ENCODE measurements at regions not wholly inside any gene's neighbourhood (a gene's known extent, or its start where the extent isn't known, plus 50 kb on each side); places are given as distances from the start of the nearest gene placed in this dataset.

DNA sequence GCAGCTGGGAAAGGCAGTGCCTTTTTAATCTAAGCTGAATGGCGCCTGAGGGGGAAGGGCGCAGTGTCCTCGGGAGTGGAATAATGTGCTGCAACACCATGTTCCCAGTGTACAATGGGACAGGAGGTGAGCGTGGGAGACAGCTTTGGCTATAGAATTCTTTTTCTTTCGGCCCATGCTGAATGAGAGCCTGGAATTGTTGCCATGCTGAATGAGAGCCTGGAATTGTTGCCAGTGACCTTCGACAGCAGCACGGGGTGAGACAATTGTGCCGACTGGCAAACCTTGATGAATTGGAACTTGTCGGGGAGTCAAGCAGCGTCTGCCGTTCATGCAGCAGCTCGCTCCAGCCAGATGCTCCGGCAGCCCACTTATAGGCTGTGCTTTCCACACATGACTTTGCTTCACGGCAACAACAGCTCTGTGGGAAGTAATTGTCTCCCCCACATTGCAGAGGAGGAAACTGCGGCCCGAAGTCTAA, 141.4 kb upstream of the E2F8 start:
- no peaks in the 10 kb centered on the region for H4K20me1 ChIP-seq (replicated peaks; ENCODE audit: control insufficient read depth, insufficient read depth, low read length)
- no peaks in the 10 kb centered on the region for H3K79me2 ChIP-seq (ENCODE audit: control insufficient read depth, insufficient read depth, low read length)
- WGBS (ENCODE audit: insufficient coverage, low coverage, missing lambda C conversion rate) = 0% methylated on average over 16 of the region's 16 CpGs
- no TSS peak for BruUV-seq (replicated peaks)
- H2AFZ ChIP-seq (ENCODE audit: low read depth, low read length) = no peak overlapping the region
- no peak overlapping the region for H3K4me2 ChIP-seq (ENCODE audit: insufficient read depth, low read length)
- intact Hi-C loops (cut with micrococcal nuclease) (no loop called here), in situ Hi-C loops (cut with MboI) (no loop called here)
- no peak overlapping the region for H3K27ac ChIP-seq (ENCODE audit: extremely low read depth, low read depth, low read length)
- FAIRE-seq (no peak), ATAC-seq (no peak), DNase-seq (ENCODE audit: extremely low read depth in 1 of 4, low spot score in 3 of 4) (no peak)
- POLR2A ChIA-PET = no interaction called here
- no peak overlapping the region for H3K4me3 ChIP-seq
- H3K9me3 ChIP-seq (replicated peaks; ENCODE audit: control insufficient read depth, insufficient read depth, low read depth, low read length) = no peaks in the 10 kb centered on the region
- no peaks in the 10 kb centered on the region for H3K4me1 ChIP-seq (replicated peaks in 1 of 2; ENCODE audit: control insufficient read depth in 2 of 2, insufficient read depth in 2 of 2, low read length in 2 of 2)
- no peak overlapping the region for H3K9ac ChIP-seq (ENCODE audit: insufficient read depth in 1 of 2, low read depth in 2 of 2, low read length in 2 of 2)
- H3K9me1 ChIP-seq (ENCODE audit: control insufficient read depth, insufficient read depth, low read length) = peaks cover 3% of the 10 kb centered on the region
- no peaks in the 10 kb centered on the region for H3K36me3 ChIP-seq (ENCODE audit: control insufficient read depth, insufficient read depth, low read length)
- peaks cover 15 to 39% of the 10 kb centered on the region in 2 experiments for H3K27me3 ChIP-seq (ENCODE audit: control insufficient read depth in 2 of 2, insufficient read depth in 2 of 2, low read length in 2 of 2)
- TF ChIP-seq CEBPZ (IDR thresholded peaks at IDR 0.05; ENCODE audit: borderline replicate concordance, low read depth, low read length) = no peak
- no peak for TF ChIP-seq ETV1 (tag; conservative IDR thresholded peaks at IDR 0.05; ENCODE audit: low read depth)
- TF ChIP-seq, protein P1, sequence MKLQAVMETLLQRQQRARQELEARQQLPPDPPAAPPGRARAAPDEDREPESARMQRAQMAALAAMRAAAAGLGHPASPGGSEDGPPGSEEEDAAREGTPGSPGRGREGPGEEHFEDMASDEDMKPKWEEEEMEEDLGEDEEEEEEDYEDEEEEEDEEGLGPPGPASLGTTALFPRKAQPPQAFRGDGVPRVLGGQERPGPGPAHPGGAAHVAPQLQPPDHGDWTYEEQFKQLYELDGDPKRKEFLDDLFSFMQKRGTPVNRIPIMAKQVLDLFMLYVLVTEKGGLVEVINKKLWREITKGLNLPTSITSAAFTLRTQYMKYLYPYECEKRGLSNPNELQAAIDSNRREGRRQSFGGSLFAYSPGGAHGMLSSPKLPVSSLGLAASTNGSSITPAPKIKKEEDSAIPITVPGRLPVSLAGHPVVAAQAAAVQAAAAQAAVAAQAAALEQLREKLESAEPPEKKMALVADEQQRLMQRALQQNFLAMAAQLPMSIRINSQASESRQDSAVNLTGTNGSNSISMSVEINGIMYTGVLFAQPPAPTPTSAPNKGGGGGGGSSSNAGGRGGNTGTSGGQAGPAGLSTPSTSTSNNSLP (IDR thresholded peaks at IDR 0.05; ENCODE audit: borderline replicate concordance, low read depth, low read length) = no peak
- TF ChIP-seq ZNF12 (CRISPR knock-in tag; IDR thresholded peaks at IDR 0.05) = no peak
- CTCF ChIA-PET (ENCODE audit: low intra/inter-chr PET ratio) = no interaction called here
